Fibroblast of skin of right quadriceps (primary cell): ENCODE measurements at regions not wholly inside any gene's neighbourhood (a gene's known extent, or its start where the extent isn't known, plus 50 kb on each side); places are given as distances from the start of the nearest gene placed in this dataset.

ENCODE experiments used
- DNase-seq: peaks from one replicate; pipeline ENCODE4 v3.0.0-alpha.2; 2013

DNA sequence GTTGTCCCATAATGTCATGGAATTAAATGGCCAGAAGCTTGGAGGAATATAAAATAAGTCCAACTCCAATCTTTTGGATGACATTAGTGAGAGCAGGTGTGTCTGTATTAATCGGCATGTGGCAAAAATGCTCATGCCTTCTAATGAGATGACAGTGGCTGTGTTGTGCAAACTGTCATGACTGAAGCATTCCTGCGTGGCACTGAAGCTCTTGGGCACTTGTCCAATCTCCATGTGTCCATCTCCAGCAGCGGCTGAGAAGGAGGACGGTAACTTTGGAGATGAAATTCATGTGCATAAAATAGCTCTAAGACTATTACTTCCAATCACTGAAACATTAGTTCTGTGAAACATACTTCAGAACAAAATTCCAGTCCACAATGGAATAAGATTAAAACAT lies 697.5 kb upstream of the GRAMD2B start:
- no peak for DNase-seq

DNA sequence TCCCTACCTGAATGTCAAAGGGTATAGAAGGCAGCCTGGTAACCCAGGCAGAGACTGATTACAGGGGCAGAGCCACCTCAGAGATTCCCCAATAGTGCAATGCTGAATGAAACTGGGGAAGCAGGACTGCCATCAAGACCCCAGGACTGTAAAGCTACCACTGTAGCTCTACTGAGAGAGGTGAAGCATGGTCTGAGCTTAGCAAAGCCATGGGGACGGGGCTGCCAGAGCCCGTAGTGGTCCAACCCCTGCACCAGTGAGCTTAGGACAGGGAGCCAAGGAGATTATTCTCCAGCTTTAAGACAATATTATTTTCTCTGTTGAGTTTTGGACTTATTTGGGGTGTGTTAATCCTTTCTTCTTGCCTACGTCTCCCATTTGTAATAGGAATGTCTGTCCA lies 679.3 kb upstream of the GRAMD2B start:
- DNase-seq, result no peak

DNA sequence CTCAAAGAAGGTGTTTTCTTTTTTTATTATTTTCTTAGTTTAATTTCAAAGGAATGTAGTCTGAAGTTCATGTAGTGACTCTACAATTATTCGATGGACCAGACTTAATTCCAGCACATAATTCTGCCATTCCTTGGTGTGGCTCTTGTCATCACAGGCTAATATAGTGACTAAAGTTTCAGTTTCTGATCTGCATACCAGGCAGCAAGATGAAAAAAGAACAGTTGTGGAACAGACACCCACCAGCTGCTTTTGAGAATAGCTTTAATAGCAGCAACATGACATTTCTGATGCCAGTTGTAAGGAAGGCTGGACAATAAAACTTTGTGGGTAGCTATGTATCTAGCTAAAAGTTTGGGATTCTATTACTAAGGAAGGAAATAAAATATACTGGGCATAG lies 676.3 kb upstream of the GRAMD2B start:
- DNase-seq, result no peak

DNA sequence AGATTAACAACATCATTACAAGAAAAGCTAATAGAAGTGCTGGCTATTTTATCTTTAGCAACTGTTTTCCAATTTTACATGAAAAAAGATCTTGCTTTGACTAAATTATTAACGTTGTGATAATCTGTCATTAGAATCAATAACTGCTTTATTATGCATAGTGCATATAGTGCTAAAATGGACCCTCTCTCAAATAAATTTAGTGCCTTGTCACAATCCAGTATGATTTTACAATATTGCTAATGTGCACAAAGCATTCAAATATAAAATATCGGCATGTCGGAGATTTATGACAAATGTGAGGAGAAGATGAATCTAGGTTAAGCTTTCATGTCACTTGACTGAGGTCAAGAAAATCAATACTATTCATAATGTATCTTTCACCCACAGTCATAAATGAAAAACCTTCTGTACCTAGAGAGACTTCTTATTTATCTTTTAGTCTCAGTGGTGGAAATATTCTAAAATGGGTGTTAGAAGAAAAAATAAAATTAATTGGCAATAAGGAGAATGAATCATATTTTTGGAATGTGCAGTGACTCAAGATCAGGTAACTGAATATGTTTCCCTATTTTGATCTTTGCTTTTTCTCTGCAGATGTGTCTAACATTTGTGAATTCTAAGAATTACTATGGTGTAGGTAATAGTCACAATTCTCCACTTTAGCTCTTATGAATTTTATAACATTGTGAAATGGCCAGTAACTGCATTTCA lies 672.9 kb upstream of the GRAMD2B start:
- DNase-seq, result no peak

DNA sequence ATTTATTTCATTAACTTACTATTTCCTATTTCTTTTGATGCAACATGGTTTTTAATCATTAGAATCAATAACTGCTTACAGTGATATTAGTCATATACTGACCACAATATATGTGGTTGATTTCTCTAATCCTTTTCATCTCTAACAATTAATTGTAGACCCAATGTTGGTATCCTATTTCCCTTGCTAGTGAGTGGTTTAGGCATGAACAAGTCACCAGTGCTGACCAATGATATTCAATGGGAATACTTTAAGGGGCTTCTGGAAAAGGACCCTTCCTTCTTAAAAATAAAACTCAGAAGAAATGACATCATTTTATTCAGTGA lies 672.4 kb upstream of the GRAMD2B start:
- no peak for DNase-seq

DNA sequence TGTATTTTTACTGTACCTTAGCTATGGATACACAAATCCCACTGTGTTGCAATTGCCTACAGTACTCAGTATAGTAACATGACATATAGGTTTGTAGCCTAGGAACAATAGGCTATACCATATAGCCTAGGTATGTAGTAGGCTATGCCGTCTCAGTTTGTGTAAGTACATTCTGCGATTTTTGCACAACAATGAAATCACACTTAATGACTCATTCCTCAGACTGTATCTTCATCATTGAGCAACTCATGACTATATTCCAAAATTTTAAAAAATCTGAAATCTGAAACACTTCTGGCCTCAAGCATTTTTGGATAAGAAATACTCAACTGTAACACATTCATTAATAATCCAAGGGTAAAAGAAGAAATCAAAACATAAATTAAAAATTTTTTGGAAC lies 666.8 kb upstream of the GRAMD2B start:
- no peak for DNase-seq

- no peak for DNase-seq
Observed at GRCh38 chr5:125766706-125767105, 656.5 kb upstream of the GRAMD2B start.

DNA sequence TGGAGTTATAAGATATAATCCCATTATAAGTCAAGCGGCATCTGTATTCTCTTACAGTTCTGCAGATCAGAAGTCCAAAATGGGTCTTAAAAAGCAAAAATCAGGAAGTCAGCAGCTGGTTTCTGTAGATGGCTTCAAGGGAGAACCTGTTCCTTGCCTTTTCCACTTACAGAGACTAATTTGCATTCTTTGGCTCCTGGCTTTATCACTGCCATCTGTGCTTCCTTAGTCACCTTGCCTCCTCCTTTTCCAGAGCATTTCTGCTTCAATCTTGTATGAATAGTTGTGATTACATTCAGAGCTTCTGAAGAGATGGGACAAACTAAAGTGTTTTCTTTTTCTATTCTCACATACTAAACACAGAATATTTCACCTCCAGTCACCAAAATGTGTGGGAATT lies 647.3 kb upstream of the GRAMD2B start:
- no peak for DNase-seq

- no peak for DNase-seq
Observed at GRCh38 chr5:125776656-125777139, 646.5 kb upstream of the GRAMD2B start.

- no peak for DNase-seq
Observed at GRCh38 chr5:125778791-125779190, 644.4 kb upstream of the GRAMD2B start.

DNA sequence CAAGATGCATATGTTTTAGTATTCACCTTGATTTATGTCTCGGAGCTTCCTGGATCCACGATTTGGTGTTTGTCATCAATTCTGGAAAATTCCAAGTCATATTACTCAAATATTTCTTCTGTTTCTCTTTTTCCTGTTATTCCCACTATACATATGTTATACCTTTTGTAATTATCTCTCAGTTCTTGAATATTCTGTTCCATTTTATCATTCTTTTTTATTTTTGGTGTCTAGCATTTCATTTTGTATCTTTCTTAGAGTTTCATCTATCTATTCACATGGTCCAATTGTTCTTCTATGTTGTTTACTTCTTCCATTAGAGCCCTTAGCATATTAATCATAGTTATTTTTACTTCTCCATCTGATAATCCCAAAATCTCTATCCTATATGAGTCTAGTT lies 637.8 kb upstream of the GRAMD2B start:
- DNase-seq, result no peak

- DNase-seq, result no peak
Observed at GRCh38 chr5:125786021-125786420, 637.2 kb upstream of the GRAMD2B start.

DNA sequence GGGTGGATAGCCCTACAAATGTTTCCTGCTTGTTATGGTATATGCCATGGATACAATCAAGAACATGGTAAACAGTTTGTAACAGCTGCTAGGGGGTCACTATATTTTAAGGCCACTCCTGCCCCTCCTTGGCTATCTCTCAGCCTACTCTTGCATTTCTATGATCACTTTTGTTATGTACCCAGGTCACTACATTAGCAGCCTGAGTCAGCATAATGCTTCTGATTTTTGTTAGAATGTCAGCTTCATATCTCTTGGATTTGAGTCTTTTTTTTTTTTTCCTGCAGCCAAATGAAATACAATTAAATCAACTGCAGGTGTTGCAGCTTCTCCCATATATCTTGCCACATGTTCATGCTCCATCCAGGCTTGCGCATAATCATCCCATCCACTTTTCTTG lies 629.7 kb upstream of the GRAMD2B start:
- no peak for DNase-seq

DNA sequence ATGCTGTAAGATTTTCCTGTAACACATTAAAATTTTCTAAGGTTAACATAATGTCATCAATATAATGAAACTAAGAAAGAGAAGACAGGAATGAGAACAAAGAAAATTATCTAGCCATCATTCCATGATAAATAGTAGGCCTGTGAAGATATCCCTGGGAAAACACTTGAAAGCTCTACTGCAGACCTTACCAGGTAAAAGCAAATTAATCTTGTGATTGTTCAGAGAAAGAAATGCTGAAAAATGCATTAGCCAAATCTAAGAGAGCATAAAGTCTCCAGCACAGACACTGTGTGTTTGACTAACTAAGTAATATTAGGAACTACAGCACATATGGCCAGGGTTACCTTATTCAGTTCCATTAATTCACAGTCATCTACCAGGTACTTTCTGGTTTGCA lies 628.3 kb upstream of the GRAMD2B start:
- no peak for DNase-seq

DNA sequence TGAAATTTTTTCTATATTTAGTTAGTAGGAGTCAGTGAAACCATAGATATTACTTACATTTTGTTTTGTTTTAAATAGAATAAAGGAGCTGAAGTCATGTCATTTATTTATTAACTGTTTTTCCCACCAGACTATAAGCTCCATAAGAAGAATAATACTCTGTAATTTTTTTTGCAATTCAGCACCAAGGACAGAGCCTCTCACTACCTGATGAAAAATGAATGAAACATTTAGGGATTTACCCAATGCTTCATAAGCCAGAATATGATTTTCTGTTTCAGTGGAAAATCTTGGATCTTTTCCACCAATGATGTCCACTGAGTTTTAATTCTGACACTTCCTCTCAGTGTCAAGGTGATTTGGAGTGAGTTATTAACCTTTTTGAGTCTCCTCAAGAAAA lies 624.9 kb upstream of the GRAMD2B start:
- DNase-seq, result peak; percentile 50

DNA sequence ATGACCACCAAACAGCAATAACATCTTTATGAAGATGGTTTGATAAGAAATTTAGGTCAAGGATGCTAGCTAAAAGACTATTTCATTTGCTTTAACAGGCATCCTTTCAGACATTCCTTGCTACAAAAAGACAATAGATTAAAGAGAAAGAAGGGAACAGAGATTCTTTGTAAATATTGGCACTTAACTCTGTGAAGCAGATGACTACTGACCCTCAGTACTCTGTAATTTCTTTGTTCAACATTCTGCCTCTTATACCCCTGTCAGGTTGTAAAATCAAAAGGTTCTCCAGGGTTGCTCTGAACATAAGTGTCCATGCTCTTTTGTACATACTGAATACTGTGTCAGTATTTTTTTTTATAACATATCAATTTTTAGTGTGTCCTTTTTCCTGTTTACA lies 610.6 kb upstream of the GRAMD2B start:
- no peak for DNase-seq

DNA sequence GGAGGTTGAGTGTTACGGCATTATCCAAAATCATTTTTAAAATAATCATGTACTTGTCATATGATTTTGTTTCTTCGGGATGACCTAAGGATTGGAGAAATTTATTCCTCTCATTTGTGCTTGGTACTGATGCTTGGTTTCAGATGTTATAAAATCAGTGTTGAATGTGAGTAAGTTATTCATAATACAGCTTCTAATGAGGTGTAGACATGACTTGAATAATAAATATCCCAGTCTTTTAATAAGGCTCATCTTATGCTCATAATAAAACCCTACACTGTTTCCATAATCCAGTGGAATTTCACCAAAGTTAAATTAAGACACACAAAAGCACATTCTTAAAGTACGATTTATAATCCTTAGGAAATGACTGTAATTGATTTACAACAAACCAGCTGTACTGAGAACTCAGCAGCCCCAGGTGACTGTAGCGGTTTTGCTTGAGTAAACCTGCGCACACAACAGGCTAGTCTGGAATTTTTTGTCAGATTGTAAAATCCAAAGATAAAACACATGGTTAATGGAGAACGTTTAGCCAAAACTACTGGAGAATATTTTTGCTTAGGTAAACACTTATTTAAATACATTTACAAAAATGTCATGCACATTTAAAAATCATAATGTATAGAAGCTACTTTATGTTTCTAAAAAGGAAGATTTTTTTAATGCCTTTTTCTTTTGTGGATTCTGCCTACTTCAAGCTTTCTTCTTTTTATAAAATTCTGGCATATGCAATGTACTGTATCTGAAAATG lies 609.8 kb upstream of the GRAMD2B start:
- no peak for DNase-seq

DNA sequence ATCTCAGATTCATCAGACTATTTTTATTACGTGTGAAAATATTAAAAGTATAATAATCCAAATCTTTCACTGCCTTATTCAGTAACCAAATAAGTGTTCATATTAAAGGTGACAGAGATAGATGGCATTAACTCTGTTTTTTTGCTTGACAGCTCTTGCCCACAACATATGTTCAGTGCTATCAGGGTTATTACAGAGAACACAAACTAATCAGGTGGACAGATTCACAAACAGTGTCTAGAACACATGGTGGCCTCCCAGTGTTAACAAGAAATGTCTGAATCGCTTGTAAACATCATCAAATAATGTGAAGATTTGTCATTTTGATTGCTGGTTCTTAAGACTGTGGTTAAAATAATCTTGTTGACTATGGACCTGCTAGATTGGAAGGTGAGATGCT lies 609.1 kb upstream of the GRAMD2B start:
- DNase-seq, result no peak

GRCh38 chr5:125823572-125823971 lies 599.6 kb upstream of the GRAMD2B start:
- DNase-seq, result peak; percentile 32

GRCh38 chr5:125826214-125826613 lies 597.0 kb upstream of the GRAMD2B start:
- DNase-seq, result no peak

DNA sequence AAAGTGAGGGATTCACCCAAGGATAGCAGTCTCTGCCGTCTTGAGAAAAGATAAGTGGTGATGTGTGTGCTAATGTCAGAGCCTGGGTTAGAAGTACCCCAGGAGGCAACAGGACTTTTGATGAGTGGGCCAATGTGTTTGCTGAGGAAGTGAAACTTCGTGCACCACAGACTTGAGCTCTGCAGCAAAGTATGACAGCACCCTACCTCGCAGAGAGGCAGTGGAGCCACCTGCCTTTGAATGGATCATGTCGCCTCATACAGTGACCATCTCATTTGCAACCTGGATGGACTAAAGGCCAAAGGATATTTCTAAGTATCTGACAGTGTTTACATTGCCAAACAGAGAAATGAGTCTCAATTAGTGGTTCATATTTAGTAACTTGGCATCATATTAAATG lies 593.9 kb upstream of the GRAMD2B start:
- no peak for DNase-seq

DNA sequence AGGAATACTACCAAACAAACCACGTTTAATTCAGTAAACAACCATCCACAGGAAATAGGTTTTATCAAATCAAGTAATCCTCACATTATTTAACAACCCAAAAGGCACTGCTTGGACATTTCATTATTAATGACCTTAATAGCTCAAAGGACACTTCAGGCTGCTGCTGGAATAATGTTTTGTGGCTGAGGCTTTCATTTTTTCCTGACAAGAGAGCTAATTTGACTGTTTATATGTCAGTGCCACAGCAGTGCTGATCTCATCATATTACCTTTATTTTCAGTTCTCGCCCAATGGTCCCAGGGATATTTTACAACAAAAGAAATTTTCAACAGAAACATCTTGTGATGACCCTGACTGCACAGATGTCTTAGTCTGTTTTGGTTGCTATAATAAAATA lies 589.8 kb upstream of the GRAMD2B start:
- no peak for DNase-seq

- DNase-seq, result no peak
Observed at GRCh38 chr5:125834438-125835115, 588.6 kb upstream of the GRAMD2B start.
